ENCODE measurements at regions not wholly inside any gene's neighbourhood (a gene's known extent, or its start where the extent isn't known, plus 50 kb on each side); places are given as distances from the start of the nearest gene placed in this dataset.
"Not testable (repeated sequence)": the region's sequence is repeated elsewhere in the genome, so short reads cannot be mapped to it uniquely, and the experiment has no call there.

DNA sequence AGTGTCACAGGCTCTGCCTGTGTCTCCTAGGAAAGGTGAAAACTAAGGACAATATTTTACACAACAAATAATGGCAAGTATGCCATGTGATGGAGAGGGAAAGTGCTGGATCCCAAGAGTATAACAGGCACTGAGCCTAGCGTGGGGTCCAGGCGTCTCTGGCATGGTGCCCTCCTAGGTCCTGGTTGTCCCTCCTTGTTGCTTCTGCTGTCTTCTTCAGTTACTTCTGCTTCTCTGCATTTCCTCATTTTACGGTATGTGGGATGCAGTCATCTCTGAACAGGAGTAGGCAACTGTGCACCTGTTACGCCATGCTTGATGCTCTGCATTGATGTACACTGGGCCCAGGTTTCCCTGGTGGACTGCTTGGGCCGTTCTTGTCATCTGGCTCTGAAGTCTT lies 1480.8 kb downstream of the FOXD4L5 start:
- H3K4me2 ChIP-seq (ENCODE audit: low read depth, low read length, poor library complexity, severe bottlenecking); H3K4me3 ChIP-seq (ENCODE audit: insufficient read depth, low read length, poor library complexity, severe bottlenecking); H4K20me1 ChIP-seq (ENCODE audit: low read depth, low read length); H3K27me3 ChIP-seq (ENCODE audit: low read length); H3K9me2 ChIP-seq (replicated peaks; ENCODE audit: insufficient read depth, low read length); H2AFZ ChIP-seq (ENCODE audit: low read depth, low read length, severe bottlenecking); H3K79me2 ChIP-seq (ENCODE audit: insufficient read depth, low read length); H3K36me3 ChIP-seq (ENCODE audit: low read length); H3F3A ChIP-seq (ENCODE audit: insufficient read depth); H3K9me3 ChIP-seq (ENCODE audit: insufficient read depth, low read length); H3K9ac ChIP-seq (ENCODE audit: low read length); H3K27ac ChIP-seq (ENCODE audit: low read depth, low read length): not testable (repeated sequence)

DNA sequence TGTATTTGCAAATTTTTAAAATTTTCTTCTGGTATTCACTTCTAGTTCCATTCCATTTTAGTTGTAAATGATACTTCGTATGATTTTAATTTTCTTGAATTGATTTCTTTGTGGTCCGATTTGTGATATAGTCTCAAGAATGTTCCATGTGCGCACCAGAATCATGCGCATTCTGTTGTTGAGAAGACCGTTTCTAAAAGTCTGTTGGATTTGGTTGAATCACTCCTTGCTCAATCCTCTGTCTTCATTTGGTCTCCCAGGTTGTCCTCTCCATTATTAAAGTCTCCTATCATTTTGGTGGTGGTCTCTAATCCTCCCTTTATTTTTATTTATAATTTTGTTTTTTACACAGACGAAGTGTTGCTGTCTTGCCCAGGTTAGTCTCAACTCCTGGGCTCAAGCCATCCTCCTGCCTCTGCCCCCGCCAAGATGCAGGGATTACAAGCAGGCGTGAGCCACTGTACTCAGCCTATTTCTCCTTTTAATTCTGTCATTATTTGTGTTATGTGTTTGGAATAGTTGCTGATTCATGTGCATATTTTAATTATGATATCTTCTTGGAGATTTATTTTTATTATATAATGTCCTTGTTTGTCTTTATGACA lies 1490.8 kb downstream of the FOXD4L5 start:
- not testable (repeated sequence) for H3K9me3 ChIP-seq (ENCODE audit: insufficient read depth, low read length); H3K4me3 ChIP-seq (ENCODE audit: insufficient read depth, low read length, poor library complexity, severe bottlenecking); H2AFZ ChIP-seq (ENCODE audit: low read depth, low read length, severe bottlenecking); H3F3A ChIP-seq (ENCODE audit: insufficient read depth); H4K20me1 ChIP-seq (ENCODE audit: low read depth, low read length); H3K9me2 ChIP-seq (replicated peaks; ENCODE audit: insufficient read depth, low read length); H3K27ac ChIP-seq (ENCODE audit: low read depth, low read length); H3K9ac ChIP-seq (ENCODE audit: low read length); H3K79me2 ChIP-seq (ENCODE audit: insufficient read depth, low read length); H3K4me2 ChIP-seq (ENCODE audit: low read depth, low read length, poor library complexity, severe bottlenecking); H3K36me3 ChIP-seq (ENCODE audit: low read length); H3K27me3 ChIP-seq (ENCODE audit: low read length)

DNA sequence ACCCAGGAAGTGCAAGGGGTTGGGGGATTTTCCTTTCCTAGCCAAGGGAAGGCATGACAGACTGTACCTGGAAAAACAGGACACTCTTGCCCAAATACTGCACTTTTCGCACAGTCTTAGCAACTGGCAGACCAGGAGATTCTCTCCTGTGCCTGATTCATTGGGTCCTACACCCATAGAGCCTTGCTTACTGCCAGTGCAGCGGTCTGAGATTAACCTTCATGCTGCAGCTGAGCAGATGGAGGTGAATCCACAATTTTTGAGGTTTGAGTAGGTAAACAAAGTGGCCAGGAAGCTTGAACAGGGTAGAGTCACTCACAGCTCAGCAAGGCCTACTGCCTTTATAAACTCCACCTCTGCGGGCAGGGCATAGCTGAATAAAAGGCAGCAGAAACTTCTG lies 1497.6 kb downstream of the FOXD4L5 start:
- not testable (repeated sequence) for H4K20me1 ChIP-seq (ENCODE audit: low read depth, low read length); H3K27ac ChIP-seq (ENCODE audit: low read depth, low read length); H3K9ac ChIP-seq (ENCODE audit: low read length); H3K27me3 ChIP-seq (ENCODE audit: low read length); H3F3A ChIP-seq (ENCODE audit: insufficient read depth); H3K36me3 ChIP-seq (ENCODE audit: low read length); H3K9me3 ChIP-seq (ENCODE audit: insufficient read depth, low read length); H3K79me2 ChIP-seq (ENCODE audit: insufficient read depth, low read length); H3K9me2 ChIP-seq (replicated peaks; ENCODE audit: insufficient read depth, low read length); H2AFZ ChIP-seq (ENCODE audit: low read depth, low read length, severe bottlenecking); H3K4me2 ChIP-seq (ENCODE audit: low read depth, low read length, poor library complexity, severe bottlenecking); H3K4me3 ChIP-seq (ENCODE audit: insufficient read depth, low read length, poor library complexity, severe bottlenecking)

DNA sequence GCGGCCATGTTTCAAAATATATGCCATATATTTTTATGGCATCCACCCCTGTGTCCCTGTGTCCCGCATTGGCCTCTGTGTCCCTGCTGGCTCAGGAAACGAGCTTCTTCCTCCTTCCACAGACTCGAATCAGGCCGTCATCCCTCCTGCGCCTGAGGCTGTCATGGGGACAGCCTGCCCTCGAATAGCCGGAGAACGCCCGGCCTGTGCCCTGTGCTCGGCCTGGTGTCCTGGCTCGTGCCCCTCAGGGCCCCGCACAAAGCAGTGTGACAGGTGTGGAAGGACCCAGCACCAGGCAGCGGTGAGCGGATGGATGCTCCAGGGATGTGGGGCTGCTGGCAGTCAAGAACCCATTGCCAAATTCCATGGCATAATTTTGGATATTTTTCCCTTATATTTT lies 1500.0 kb downstream of the FOXD4L5 start:
- H3K79me2 ChIP-seq (ENCODE audit: insufficient read depth, low read length); H3K4me3 ChIP-seq (ENCODE audit: insufficient read depth, low read length, poor library complexity, severe bottlenecking); H3K9ac ChIP-seq (ENCODE audit: low read length); H2AFZ ChIP-seq (ENCODE audit: low read depth, low read length, severe bottlenecking); H3K9me2 ChIP-seq (replicated peaks; ENCODE audit: insufficient read depth, low read length); H3K27ac ChIP-seq (ENCODE audit: low read depth, low read length); H3K36me3 ChIP-seq (ENCODE audit: low read length); H3K4me2 ChIP-seq (ENCODE audit: low read depth, low read length, poor library complexity, severe bottlenecking); H4K20me1 ChIP-seq (ENCODE audit: low read depth, low read length); H3F3A ChIP-seq (ENCODE audit: insufficient read depth); H3K9me3 ChIP-seq (ENCODE audit: insufficient read depth, low read length); H3K27me3 ChIP-seq (ENCODE audit: low read length): not testable (repeated sequence)

DNA sequence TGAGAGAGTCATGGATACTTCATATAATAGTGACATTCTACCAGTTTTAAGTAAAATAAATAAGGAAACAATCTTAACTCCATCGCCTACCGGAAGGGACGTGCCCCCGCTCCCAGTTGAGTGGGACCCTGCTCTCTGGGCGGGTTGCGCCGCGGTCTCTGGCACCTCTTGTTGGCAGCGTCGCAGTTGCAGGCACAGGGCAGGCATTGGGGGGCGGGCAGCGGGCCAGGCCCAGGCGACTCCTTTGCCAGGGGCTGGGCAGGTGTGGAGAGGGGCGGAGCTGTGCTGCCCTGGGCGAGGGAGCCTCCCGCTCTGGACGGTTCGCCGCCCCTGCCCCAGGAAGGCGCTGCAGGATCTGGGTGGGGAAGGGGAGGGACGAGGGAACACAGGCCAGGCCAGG lies 1500.6 kb downstream of the FOXD4L5 start:
- not testable (repeated sequence) for H2AFZ ChIP-seq (ENCODE audit: low read depth, low read length, severe bottlenecking); H3K9me3 ChIP-seq (ENCODE audit: insufficient read depth, low read length); H3F3A ChIP-seq (ENCODE audit: insufficient read depth); H3K9me2 ChIP-seq (replicated peaks; ENCODE audit: insufficient read depth, low read length); H3K79me2 ChIP-seq (ENCODE audit: insufficient read depth, low read length); H3K9ac ChIP-seq (ENCODE audit: low read length); H3K4me3 ChIP-seq (ENCODE audit: insufficient read depth, low read length, poor library complexity, severe bottlenecking); H3K4me2 ChIP-seq (ENCODE audit: low read depth, low read length, poor library complexity, severe bottlenecking); H4K20me1 ChIP-seq (ENCODE audit: low read depth, low read length); H3K27me3 ChIP-seq (ENCODE audit: low read length); H3K27ac ChIP-seq (ENCODE audit: low read depth, low read length); H3K36me3 ChIP-seq (ENCODE audit: low read length)

DNA sequence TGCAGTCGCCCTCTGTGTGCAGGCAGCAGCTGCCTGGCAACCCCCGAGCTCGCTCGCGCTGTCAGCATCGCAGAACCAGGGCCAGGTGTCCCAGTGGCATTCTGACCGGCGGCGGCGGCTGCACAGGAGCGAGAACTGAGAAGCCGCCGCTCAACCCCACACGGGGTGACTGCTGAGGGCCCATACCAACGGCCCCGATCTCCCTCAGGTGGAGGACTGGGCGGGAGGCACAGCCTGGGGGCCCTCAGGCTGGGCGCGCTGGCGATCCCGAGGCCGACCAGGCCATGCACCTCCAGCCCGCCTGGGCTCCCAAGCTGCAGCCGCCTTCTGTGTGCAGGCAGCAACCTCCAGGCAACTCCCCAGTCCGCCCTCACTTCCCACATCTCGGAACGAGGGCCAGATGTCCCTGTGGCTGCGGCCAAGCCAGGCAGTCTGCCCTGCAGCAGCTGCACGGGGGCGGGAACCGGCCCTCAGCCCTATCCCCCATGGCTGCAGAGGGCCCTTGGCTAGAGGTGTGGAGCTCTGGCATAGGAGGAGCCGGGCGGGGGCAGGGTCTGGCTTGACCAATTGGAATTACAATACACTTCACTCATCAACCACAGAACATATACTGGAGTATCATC lies 1503.1 kb downstream of the FOXD4L5 start:
- not testable (repeated sequence) for H3K79me2 ChIP-seq (ENCODE audit: insufficient read depth, low read length); H3K9me3 ChIP-seq (ENCODE audit: insufficient read depth, low read length); H3K27ac ChIP-seq (ENCODE audit: low read depth, low read length); H3K4me3 ChIP-seq (ENCODE audit: insufficient read depth, low read length, poor library complexity, severe bottlenecking); H3K9me2 ChIP-seq (replicated peaks; ENCODE audit: insufficient read depth, low read length); H2AFZ ChIP-seq (ENCODE audit: low read depth, low read length, severe bottlenecking); H3K4me2 ChIP-seq (ENCODE audit: low read depth, low read length, poor library complexity, severe bottlenecking); H3K36me3 ChIP-seq (ENCODE audit: low read length); H3K27me3 ChIP-seq (ENCODE audit: low read length); H4K20me1 ChIP-seq (ENCODE audit: low read depth, low read length); H3F3A ChIP-seq (ENCODE audit: insufficient read depth); H3K9ac ChIP-seq (ENCODE audit: low read length)

DNA sequence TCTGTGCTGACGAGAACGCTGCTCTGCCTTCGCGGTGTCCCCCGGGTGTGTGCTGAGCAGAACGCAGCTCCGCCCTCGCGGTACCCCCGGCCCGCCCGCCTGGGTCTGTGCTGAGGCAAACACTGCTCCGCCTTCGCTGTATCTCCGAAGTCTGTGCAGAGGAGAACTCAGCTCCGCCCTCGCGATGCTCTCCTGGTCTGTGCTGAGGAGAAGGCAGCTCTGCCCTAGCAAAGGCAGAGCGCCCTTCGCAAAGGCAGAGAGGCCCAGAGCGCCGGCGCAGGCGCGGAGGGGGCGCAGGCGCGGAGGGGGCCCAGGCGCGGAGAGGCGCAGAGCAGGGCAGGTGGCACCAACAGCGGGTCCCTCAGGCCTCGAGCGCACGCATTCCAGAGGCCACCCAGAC lies 1503.6 kb downstream of the FOXD4L5 start:
- H3K4me2 ChIP-seq (ENCODE audit: low read depth, low read length, poor library complexity, severe bottlenecking); H3K79me2 ChIP-seq (ENCODE audit: insufficient read depth, low read length); H3K9me2 ChIP-seq (replicated peaks; ENCODE audit: insufficient read depth, low read length); H3K36me3 ChIP-seq (ENCODE audit: low read length); H3K9ac ChIP-seq (ENCODE audit: low read length); H3K4me3 ChIP-seq (ENCODE audit: insufficient read depth, low read length, poor library complexity, severe bottlenecking); H3K9me3 ChIP-seq (ENCODE audit: insufficient read depth, low read length); H3K27me3 ChIP-seq (ENCODE audit: low read length); H4K20me1 ChIP-seq (ENCODE audit: low read depth, low read length); H2AFZ ChIP-seq (ENCODE audit: low read depth, low read length, severe bottlenecking); H3K27ac ChIP-seq (ENCODE audit: low read depth, low read length); H3F3A ChIP-seq (ENCODE audit: insufficient read depth): not testable (repeated sequence)

DNA sequence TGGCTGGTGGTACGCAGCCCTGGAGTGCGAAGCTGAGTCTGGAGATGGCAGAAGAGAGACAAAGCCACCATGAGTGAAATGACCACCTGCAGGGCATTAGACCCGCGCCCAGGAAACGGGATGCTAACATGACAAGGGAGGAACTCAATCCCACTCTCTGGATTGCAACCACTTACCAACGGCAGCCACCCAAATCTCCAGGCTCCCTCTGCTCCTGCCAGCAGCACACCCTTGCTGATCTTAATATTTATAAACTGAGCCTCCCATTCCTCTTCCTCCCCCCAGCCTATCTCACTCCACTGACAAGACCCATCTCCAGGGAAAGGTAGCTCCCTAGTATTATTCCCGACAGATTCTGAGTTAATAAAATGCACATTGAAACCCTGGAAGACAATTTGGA lies 1508.8 kb downstream of the FOXD4L5 start:
- H3K27ac ChIP-seq (ENCODE audit: low read depth, low read length); H3K4me3 ChIP-seq (ENCODE audit: insufficient read depth, low read length, poor library complexity, severe bottlenecking); H3F3A ChIP-seq (ENCODE audit: insufficient read depth); H3K27me3 ChIP-seq (ENCODE audit: low read length); H3K9me2 ChIP-seq (replicated peaks; ENCODE audit: insufficient read depth, low read length); H4K20me1 ChIP-seq (ENCODE audit: low read depth, low read length); H2AFZ ChIP-seq (ENCODE audit: low read depth, low read length, severe bottlenecking); H3K9ac ChIP-seq (ENCODE audit: low read length); H3K4me2 ChIP-seq (ENCODE audit: low read depth, low read length, poor library complexity, severe bottlenecking); H3K79me2 ChIP-seq (ENCODE audit: insufficient read depth, low read length); H3K9me3 ChIP-seq (ENCODE audit: insufficient read depth, low read length); H3K36me3 ChIP-seq (ENCODE audit: low read length): not testable (repeated sequence)

Data from SU-DHL-6 (cell line).